ENCODE measurements at regions not wholly inside any gene's neighbourhood (a gene's known extent, or its start where the extent isn't known, plus 50 kb on each side); places are given as distances from the start of the nearest gene placed in this dataset.

DNA sequence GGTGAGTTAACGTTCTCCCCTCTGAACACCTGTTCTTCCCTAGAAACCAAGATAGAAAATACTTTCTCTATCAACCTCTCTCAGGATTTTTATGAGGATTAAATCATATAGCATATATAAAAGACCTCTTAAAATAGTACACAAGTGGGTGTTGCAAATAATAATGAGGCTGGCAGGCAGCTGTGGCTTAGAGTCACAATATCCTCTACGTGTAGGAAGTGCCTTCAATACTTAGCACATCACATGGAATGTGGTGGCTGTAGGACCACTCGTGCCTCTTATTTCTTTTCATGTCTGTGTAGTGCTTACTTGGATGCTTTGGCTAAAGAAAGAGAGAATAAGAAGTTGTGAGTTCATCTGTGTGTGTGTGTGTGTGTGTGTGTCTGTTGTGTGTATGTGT is 96.3 kb downstream of the PRLHR start:
- H3K9me3 ChIP-seq (replicated peaks; ENCODE audit: low read length) = no peaks in the 10 kb centered on the region
- no peak overlapping the region for H3K4me3 ChIP-seq (ENCODE audit: low read length)
- no peak overlapping the region for H3K9ac ChIP-seq (ENCODE audit: low read depth, low read length)
- H3K4me2 ChIP-seq (ENCODE audit: low read length) = no peak overlapping the region
- no peaks in the 10 kb centered on the region for H3K27me3 ChIP-seq (ENCODE audit: control insufficient read depth, insufficient read depth, low read length)
- no peaks in the 10 kb centered on the region for H3K36me3 ChIP-seq (ENCODE audit: insufficient read depth, low read length)
- H3K4me1 ChIP-seq (ENCODE audit: control insufficient read depth, insufficient read depth, low read length) = peaks cover 3% of the 10 kb centered on the region

DNA sequence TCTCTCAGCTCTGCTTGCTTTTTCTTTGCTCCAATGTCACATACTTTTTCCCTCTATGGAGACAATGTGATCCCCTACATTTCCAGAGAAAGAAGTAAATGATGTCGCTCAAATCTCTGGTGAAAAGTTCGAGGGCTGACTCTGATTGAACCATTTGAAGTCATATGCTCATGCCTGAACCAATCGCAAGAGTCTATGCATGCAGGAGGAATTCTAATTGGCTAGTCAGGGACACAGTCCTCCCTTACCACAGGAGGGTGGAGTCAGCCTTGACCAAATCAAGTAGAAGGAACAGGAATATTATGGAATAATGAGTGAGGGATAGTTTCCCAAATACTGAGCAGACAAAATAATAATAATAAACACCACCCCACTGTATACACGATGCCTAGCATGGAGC is 96.8 kb downstream of the PRLHR start:
- Histone ChIP-seq H3K36me3 (ENCODE audit: insufficient read depth, low read length) (no peaks in the 10 kb centered on the region), H3K9me3 (replicated peaks; ENCODE audit: low read length) (no peaks in the 10 kb centered on the region), H3K4me2 (ENCODE audit: low read length) (no peak overlapping the region), H3K4me1 (ENCODE audit: control insufficient read depth, insufficient read depth, low read length) (peaks cover 3% of the 10 kb centered on the region), H3K4me3 (ENCODE audit: low read length) (no peak overlapping the region), H3K9ac (ENCODE audit: low read depth, low read length) (no peak overlapping the region), H3K27me3 (ENCODE audit: control insufficient read depth, insufficient read depth, low read length) (no peaks in the 10 kb centered on the region)

DNA sequence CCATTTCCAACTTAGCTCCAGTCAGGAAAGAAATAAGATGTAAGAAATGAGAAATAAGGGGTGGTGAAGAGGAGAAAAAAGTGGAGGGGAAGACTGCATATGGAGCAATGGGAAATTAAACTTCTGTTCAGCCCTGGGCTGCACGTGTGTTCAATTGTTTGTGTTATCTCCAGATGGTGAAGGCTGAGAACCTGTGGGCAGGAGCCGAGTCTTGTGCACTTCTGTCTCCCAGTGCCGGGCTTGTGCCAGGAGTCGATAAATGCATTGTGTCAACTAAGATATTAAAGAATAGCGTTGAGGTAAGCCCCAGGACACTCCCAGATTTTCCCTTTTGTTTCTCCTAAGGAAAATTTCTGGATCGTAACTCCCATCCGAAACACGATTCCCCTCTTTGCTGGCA is 98.2 kb downstream of the PRLHR start:
- no peaks in the 10 kb centered on the region for H3K27me3 ChIP-seq (ENCODE audit: control insufficient read depth, insufficient read depth, low read length)
- no peaks in the 10 kb centered on the region for H3K9me3 ChIP-seq (replicated peaks; ENCODE audit: low read length)
- H3K4me3 ChIP-seq (ENCODE audit: low read length) = no peak overlapping the region
- no peak overlapping the region for H3K9ac ChIP-seq (ENCODE audit: low read depth, low read length)
- H3K4me1 ChIP-seq (ENCODE audit: control insufficient read depth, insufficient read depth, low read length) = peaks cover 3% of the 10 kb centered on the region
- H3K4me2 ChIP-seq (ENCODE audit: low read length) = no peak overlapping the region
- H3K36me3 ChIP-seq (ENCODE audit: insufficient read depth, low read length) = no peaks in the 10 kb centered on the region

DNA sequence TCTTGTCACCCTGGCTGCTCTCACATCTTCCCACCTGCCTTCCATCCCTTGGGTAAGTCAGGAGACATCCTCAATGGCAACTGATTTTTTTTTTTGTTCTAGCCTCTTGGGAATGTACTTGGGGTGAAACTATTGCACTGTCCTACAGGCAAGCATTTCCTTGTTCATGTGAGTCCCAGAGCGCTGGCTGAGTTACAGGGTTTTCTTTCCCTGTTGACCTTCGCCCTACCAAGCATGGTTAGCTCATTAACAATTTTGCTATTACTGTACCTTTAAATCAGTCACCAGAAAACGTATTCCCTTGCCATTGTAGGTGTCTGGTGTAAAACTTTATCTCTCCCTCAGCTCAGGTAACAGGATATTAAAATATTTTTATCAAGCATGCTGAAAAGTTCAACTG is 98.9 kb downstream of the PRLHR start:
- no peak overlapping the region for H3K4me2 ChIP-seq (ENCODE audit: low read length)
- no peaks in the 10 kb centered on the region for H3K4me1 ChIP-seq (ENCODE audit: control insufficient read depth, insufficient read depth, low read length)
- H3K27me3 ChIP-seq (ENCODE audit: control insufficient read depth, insufficient read depth, low read length) = no peaks in the 10 kb centered on the region
- no peak overlapping the region for H3K4me3 ChIP-seq (ENCODE audit: low read length)
- H3K36me3 ChIP-seq (ENCODE audit: insufficient read depth, low read length) = no peaks in the 10 kb centered on the region
- no peak overlapping the region for H3K9ac ChIP-seq (ENCODE audit: low read depth, low read length)
- no peaks in the 10 kb centered on the region for H3K9me3 ChIP-seq (replicated peaks; ENCODE audit: low read length)

DNA sequence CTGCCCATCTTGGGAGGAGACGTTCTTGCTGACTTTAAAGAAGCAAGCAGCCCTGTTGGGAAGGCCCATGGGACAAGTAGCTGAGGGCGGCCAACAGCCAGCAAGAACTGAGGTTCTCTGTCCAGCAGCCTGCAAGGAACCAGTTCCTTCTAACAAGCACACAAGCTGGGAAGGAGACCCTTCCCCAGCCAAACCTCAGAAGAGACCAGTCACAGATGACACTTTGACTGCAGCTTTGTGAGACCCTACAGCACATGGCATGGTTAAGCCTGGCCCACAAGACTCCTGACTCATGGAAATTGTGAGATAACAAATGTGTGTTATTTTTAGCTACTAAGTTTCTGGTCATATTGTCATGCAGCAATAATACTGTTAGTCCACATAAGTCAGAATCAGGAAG is 99.9 kb downstream of the PRLHR start:
- H3K9me3 ChIP-seq (replicated peaks; ENCODE audit: low read length) = no peaks in the 10 kb centered on the region

DNA sequence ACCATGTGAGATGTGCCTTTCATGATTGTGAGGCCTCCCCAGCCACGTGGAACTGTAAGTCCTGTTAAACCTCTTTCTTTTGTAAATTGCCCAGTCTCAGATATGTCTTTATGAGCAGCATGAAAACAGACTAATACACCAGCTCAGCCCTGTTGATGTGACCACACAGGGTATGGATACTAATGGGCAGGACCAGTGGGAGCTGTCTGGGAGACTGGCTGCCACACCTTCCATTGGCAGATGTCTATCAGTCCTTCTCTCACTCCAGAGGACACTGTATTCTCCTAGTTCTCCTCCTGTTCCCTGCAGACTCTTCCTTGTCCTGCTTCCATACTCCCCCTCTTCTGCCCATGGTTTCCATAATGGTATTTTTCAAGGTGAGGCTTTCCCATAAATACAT is 104.4 kb downstream of the PRLHR start:
- Histone ChIP-seq H3K9ac (ENCODE audit: low read depth, low read length) (no peak overlapping the region), H3K9me3 (replicated peaks; ENCODE audit: low read length) (no peaks in the 10 kb centered on the region), H3K36me3 (ENCODE audit: insufficient read depth, low read length) (no peaks in the 10 kb centered on the region), H3K27me3 (ENCODE audit: control insufficient read depth, insufficient read depth, low read length) (no peaks in the 10 kb centered on the region), H3K4me1 (ENCODE audit: control insufficient read depth, insufficient read depth, low read length) (no peaks in the 10 kb centered on the region), H3K4me2 (ENCODE audit: low read length) (no peak overlapping the region), H3K4me3 (ENCODE audit: low read length) (no peak overlapping the region)

More for the DNA sequence above, 99.9 kb downstream of the PRLHR start:
- Histone ChIP-seq H3K4me1 (ENCODE audit: control insufficient read depth, insufficient read depth, low read length) (no peaks in the 10 kb centered on the region), H3K4me2 (ENCODE audit: low read length) (no peak overlapping the region), H3K9ac (ENCODE audit: low read depth, low read length) (no peak overlapping the region), H3K27me3 (ENCODE audit: control insufficient read depth, insufficient read depth, low read length) (no peaks in the 10 kb centered on the region), H3K4me3 (ENCODE audit: low read length) (no peak overlapping the region), H3K36me3 (ENCODE audit: insufficient read depth, low read length) (no peaks in the 10 kb centered on the region)

DNA sequence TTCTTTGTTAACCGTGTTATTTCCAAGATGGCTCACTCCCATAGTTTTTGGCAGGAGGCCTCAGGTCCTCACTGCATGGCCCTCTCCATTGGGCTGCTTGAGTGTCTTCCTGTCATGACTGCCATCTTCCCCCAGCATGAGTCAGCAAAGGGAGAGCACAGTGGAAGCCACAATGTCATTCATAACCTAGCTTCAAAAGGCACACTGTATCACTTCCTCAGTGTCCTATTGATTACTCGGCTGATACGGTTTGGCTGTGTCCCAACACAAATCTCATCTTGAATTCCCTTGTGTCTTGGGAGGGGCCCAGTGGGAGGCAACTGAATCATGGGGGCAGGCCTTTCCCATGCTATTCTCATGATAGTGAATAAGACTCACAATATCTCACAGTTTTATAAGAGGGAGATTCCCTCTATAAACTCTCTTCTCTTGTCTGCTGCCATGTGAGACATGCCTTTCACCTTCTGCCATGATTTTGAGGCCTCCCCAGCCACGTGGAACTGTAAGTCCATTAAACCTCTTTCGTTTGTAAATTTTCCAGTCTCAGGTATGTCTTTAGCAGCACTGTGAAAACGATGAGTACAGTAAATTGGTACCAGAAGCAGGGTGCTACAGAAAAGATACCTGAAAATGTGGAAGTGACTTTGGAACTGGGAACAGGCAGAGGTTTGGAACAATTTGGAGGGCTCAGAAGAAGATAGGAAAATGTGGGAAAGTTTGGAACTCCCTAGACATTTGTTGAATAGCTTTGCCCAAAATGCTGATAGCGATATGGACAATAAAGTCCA is 106.5 kb downstream of the PRLHR start:
- Histone ChIP-seq H3K4me1 (ENCODE audit: control insufficient read depth, insufficient read depth, low read length) (no peaks in the 10 kb centered on the region), H3K36me3 (ENCODE audit: insufficient read depth, low read length) (no peaks in the 10 kb centered on the region), H3K4me2 (ENCODE audit: low read length) (no peak overlapping the region), H3K9ac (ENCODE audit: low read depth, low read length) (no peak overlapping the region), H3K4me3 (ENCODE audit: low read length) (no peak overlapping the region), H3K27me3 (ENCODE audit: control insufficient read depth, insufficient read depth, low read length) (no peaks in the 10 kb centered on the region), H3K9me3 (replicated peaks; ENCODE audit: low read length) (no peaks in the 10 kb centered on the region)

DNA sequence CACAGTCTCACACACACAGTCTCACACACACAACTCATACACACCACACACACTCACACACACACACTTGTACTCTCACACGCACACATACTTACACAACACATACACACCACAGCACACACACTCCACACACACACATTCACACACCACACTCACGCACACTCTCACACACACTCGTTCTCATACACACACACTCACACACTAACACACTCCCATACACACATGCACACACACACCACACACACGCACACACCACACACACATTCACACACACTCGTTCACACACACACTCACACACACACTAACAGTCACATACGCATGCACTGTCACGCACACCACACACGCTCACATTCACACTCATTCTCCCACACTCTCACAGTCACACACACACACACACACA is 109.8 kb downstream of the PRLHR start:
- H3K4me1 ChIP-seq (ENCODE audit: control insufficient read depth, insufficient read depth, low read length) = no peaks in the 10 kb centered on the region
- H3K4me3 ChIP-seq (ENCODE audit: low read length) = no peak overlapping the region
- no peak overlapping the region for H3K4me2 ChIP-seq (ENCODE audit: low read length)
- H3K9me3 ChIP-seq (replicated peaks; ENCODE audit: low read length) = no peaks in the 10 kb centered on the region
- no peak overlapping the region for H3K9ac ChIP-seq (ENCODE audit: low read depth, low read length)
- no peaks in the 10 kb centered on the region for H3K36me3 ChIP-seq (ENCODE audit: insufficient read depth, low read length)
- H3K27me3 ChIP-seq (ENCODE audit: control insufficient read depth, insufficient read depth, low read length) = no peaks in the 10 kb centered on the region

DNA sequence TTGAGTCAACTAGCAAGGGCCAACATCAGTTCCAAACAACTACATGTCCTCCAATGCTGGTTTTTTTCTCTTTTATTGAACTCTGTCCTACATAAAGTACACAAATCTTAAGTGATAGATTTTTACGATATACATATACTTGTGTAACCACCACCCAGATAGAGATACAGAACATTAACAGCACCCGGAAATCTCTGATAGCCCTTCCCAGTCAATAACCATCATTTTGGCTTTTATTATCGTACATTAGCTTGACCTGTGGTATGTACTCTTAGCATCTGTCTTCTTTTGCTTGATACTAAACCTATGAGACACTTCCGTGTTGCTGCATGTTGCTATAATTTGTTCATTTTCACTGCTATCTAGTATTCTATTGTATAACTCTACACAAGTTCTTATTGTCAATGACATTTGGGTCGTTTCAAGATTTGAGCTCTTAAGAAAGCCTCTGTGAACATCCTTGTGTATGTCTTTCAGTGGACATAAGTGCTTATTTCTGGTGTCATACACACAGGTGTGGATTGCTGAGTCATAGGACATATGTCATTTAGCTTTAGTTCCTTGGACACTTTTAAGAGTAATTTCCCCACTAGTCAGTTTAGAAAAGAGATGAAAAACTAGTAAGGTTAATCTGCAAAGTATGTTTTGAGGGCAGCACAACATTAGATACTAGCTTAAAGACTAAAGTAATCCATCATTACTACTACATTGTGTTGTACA is 111.1 kb downstream of the PRLHR start:
- H3K27me3 ChIP-seq (ENCODE audit: control insufficient read depth, insufficient read depth, low read length) = no peaks in the 10 kb centered on the region
- no peaks in the 10 kb centered on the region for H3K4me1 ChIP-seq (ENCODE audit: control insufficient read depth, insufficient read depth, low read length)
- no peaks in the 10 kb centered on the region for H3K36me3 ChIP-seq (ENCODE audit: insufficient read depth, low read length)
- no peak overlapping the region for H3K4me2 ChIP-seq (ENCODE audit: low read length)
- no peaks in the 10 kb centered on the region for H3K9me3 ChIP-seq (replicated peaks; ENCODE audit: low read length)
- no peak overlapping the region for H3K9ac ChIP-seq (ENCODE audit: low read depth, low read length)
- no peak overlapping the region for H3K4me3 ChIP-seq (ENCODE audit: low read length)

DNA sequence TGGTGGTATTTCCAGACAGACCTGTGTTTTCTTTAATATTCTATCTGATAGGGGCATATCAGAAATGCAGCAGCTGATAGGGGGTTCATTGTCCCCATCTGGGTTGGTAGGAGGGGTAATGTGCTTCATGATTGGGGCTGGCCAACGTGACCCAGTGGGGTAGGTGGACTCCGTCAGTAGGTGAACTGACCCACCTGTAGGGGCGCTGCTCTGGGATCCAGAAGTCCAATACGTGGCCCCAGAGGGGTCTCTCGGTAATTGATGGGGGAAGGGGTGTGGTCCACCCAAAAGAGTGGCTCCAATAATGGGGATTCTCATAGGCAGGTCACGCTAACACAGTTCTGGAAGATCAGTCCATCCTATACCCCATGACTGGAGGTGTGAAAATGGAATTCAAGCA is 112.0 kb downstream of the PRLHR start:
- no peak overlapping the region for H3K4me3 ChIP-seq (ENCODE audit: low read length)
- H3K27me3 ChIP-seq (ENCODE audit: control insufficient read depth, insufficient read depth, low read length) = no peaks in the 10 kb centered on the region
- H3K4me1 ChIP-seq (ENCODE audit: control insufficient read depth, insufficient read depth, low read length) = no peaks in the 10 kb centered on the region
- H3K36me3 ChIP-seq (ENCODE audit: insufficient read depth, low read length) = no peaks in the 10 kb centered on the region
- H3K9ac ChIP-seq (ENCODE audit: low read depth, low read length) = no peak overlapping the region
- H3K4me2 ChIP-seq (ENCODE audit: low read length) = no peak overlapping the region
- H3K9me3 ChIP-seq (replicated peaks; ENCODE audit: low read length) = no peaks in the 10 kb centered on the region

DNA sequence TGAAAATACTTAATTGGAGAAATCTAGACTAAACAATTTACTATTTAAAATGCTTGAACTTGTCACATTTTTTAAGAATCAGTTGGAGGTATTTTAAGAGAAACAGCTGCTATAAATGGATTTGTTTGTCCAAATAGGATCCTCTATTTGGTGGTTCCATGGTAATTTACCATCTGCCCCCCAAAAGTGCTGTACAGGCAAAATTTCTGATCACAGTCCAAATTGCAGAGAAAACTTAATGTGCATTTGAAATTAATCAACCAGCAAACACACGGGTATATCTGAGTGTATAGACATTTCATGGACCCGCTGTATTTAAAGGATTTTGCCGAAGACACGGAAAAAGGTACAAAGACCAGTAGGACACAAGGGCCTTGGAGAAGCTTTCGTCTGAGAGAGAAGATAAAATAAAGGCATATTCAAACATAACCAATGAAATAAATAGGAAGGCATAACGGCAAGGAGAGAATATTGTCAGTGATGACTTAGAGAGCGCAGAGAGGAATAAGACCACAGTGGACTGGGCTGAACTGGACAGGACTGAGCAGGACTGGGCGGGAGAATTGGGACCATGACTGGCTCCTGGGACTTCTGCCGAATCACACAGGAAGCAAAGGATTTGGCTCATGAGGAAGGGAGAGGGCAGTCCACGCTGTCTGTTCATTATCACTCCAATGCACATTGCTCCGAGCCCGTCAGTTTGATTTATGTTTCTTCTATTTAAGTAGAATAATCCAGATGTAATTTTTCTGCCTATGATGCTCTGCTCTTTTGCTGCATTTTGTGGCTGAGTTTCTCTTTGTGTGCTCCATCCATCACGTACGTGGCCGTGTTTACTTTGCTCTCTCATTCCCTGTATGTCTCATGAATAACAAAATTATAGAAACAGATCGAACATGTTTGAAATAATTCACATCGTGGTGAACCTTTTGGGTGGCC is 112.8 kb downstream of the PRLHR start:
- H3K9ac ChIP-seq (ENCODE audit: low read depth, low read length) = no peak overlapping the region
- no peak overlapping the region for H3K4me3 ChIP-seq (ENCODE audit: low read length)
- H3K4me1 ChIP-seq (ENCODE audit: control insufficient read depth, insufficient read depth, low read length) = no peaks in the 10 kb centered on the region

More for the DNA sequence above, 112.8 kb downstream of the PRLHR start:
- no peak overlapping the region for H3K4me2 ChIP-seq (ENCODE audit: low read length)
- H3K27me3 ChIP-seq (ENCODE audit: control insufficient read depth, insufficient read depth, low read length) = no peaks in the 10 kb centered on the region
- no peaks in the 10 kb centered on the region for H3K36me3 ChIP-seq (ENCODE audit: insufficient read depth, low read length)
- no peaks in the 10 kb centered on the region for H3K9me3 ChIP-seq (replicated peaks; ENCODE audit: low read length)
